SK-N-SH (cell line): ENCODE measurements at regions not wholly inside any gene's neighbourhood (a gene's known extent, or its start where the extent isn't known, plus 50 kb on each side); places are given as distances from the start of the nearest gene placed in this dataset.

Experiments used
- CTCF ChIA-PET: fragments of 300-600, 350-600 bp; formaldehyde crosslinking; extraction: SDS; loops from one replicate; lab custom pipeline; 2021; lab: Yijun Ruan, JAX
- POLR2A ChIA-PET: fragments of 350-600 bp; sonication (Branson Sonifier 250); formaldehyde crosslinking; extraction: SDS; loops from one replicate; lab custom pipeline; 2020; ENCODE audit warnings: antibody characterized with exemption, inconsistent platforms; lab: Yijun Ruan, JAX
- DNase-seq: peaks from one replicate; pipeline ENCODE4 v3.0.0; 2012
- H2AFZ ChIP-seq: fragments of 200-600 bp; sonication (generic); 2 replicates; pipeline ENCODE4 v1.8.1; 2016; ENCODE audit warnings: antibody characterized with exemption, mild to moderate bottlenecking, low read depth
- H3F3A ChIP-seq: fragments of 200-600 bp; sonication (generic); replicated peaks from 2 replicates; pipeline ENCODE3; 2016; ENCODE audit warnings: antibody characterized with exemption, mild to moderate bottlenecking; ENCODE audit not compliant: insufficient read depth
- H3K27ac ChIP-seq, 2 experiments: fragments of 200-500 bp in 1 of 2; fragments of 200-600 bp in 1 of 2; sonication (Bioruptor generic) in 1 of 2; sonication (generic), shearing (Covaris generic) in 1 of 2; 2 replicates each; pipeline versions ENCODE4 v1.5.1 to v1.6.1; 2014 to 2016; ENCODE audit warnings: low read depth in 2 of 2, inconsistent platforms in 1 of 2, low read length in 1 of 2, mild to moderate bottlenecking in 1 of 2, mixed read lengths in 1 of 2
- H3K27me3 ChIP-seq: fragments of 200-600 bp; sonication (generic), shearing (Covaris generic); 2 replicates; pipeline ENCODE4 v1.6.1; 2016; ENCODE audit warnings: mixed run types; ENCODE audit not compliant: insufficient read depth
- H3K36me3 ChIP-seq, 2 experiments: fragments of 200-500 bp in 1 of 2; fragments of 200-600 bp in 1 of 2; sonication (Bioruptor generic) in 1 of 2; sonication (generic) in 1 of 2; replicated peaks in 1 of 2; 2 replicates each; pipeline versions ENCODE3 to v1.5.1; 2014 to 2016; ENCODE audit warnings: low read length in 1 of 2, mild to moderate bottlenecking in 1 of 2; ENCODE audit not compliant: insufficient read depth in 2 of 2, control insufficient read depth in 1 of 2
- H3K4me1 ChIP-seq, 2 experiments: fragments of 200-500 bp in 1 of 2; fragments of 200-600 bp in 1 of 2; sonication (Bioruptor generic) in 1 of 2; sonication (generic), shearing (Covaris generic) in 1 of 2; 2 replicates each; pipeline versions ENCODE4 v1.5.1 to v1.6.1; 2014 to 2016; ENCODE audit warnings: low read depth in 1 of 2, low read length in 1 of 2, mixed run types in 1 of 2; ENCODE audit not compliant: insufficient read depth in 2 of 2, control insufficient read depth in 1 of 2
- H3K4me2 ChIP-seq: fragments of 200-600 bp; sonication (generic), shearing (Covaris generic); 2 replicates; pipeline ENCODE4 v1.6.1; 2017; ENCODE audit warnings: mixed run types
- H3K4me3 ChIP-seq, 2 experiments: fragments of 200-500 bp in 1 of 2; fragments of 200-600 bp in 1 of 2; sonication (Bioruptor generic) in 1 of 2; sonication (generic), shearing (Covaris generic) in 1 of 2; 2 replicates each; pipeline versions ENCODE4 v1.5.1 to v1.8.1; 2014 to 2016; ENCODE audit warnings: low read depth in 2 of 2, inconsistent platforms in 1 of 2, low read length in 1 of 2, mild to moderate bottlenecking in 1 of 2, mixed read lengths in 1 of 2, moderate library complexity in 1 of 2
- H3K79me2 ChIP-seq: fragments of 200-600 bp; sonication (generic); 2 replicates; pipeline ENCODE4 v1.8.1; 2017; ENCODE audit warnings: mild to moderate bottlenecking; ENCODE audit not compliant: insufficient read depth
- H3K9ac ChIP-seq: fragments of 200-600 bp; sonication (generic); 2 replicates; pipeline ENCODE4 v1.6.1; 2017; ENCODE audit warnings: mixed run types
- H3K9me2 ChIP-seq: fragments of 200-600 bp; sonication (generic); 2 replicates; pipeline ENCODE4 v1.6.1; 2017; ENCODE audit warnings: mixed run types
- H3K9me3 ChIP-seq: fragments of 200-600 bp; sonication (generic); 2 replicates; pipeline ENCODE4 v1.6.1; 2017; ENCODE audit warnings: mixed run types, mild to moderate bottlenecking, moderate library complexity
- H4K20me1 ChIP-seq: fragments of 200-600 bp; sonication (generic); 2 replicates; pipeline ENCODE4 v1.6.1; 2017; ENCODE audit warnings: mild to moderate bottlenecking, mixed run types; ENCODE audit not compliant: insufficient read depth
- CHD2 ChIP-seq: fragments of 150-350 bp; IDR thresholded peaks from 2 replicates; pipeline ENCODE4 v1.6.1; 2018; ENCODE audit warnings: low read length; ENCODE audit not compliant: partially characterized antibody
- ELF1 ChIP-seq: IDR thresholded peaks from 2 replicates; pipeline ENCODE4 v1.4.0; 2012
- JUND ChIP-seq: IDR thresholded peaks from 2 replicates; pipeline ENCODE4 v1.4.0; 2012
- MXI1 ChIP-seq: IDR thresholded peaks from 2 replicates; pipeline ENCODE4 v1.6.1; 2012; ENCODE audit warnings: mild to moderate bottlenecking, low read depth, low read length, improper control_type of control experiment
- NFIC ChIP-seq: IDR thresholded peaks from 2 replicates; pipeline ENCODE4 v1.4.0; 2012; ENCODE audit warnings: borderline replicate concordance
- NRF1 ChIP-seq: IDR thresholded peaks from 2 replicates; pipeline ENCODE4 v1.6.1; 2012; ENCODE audit warnings: low read depth, mild to moderate bottlenecking, low read length
- POLR2AphosphoS5 ChIP-seq: IDR thresholded peaks from 2 replicates; pipeline ENCODE4 v1.6.1; 2012; ENCODE audit warnings: low read depth, low read length
- RAD21 ChIP-seq: IDR thresholded peaks from 2 replicates; pipeline ENCODE4 v1.6.1; 2012; ENCODE audit warnings: mild to moderate bottlenecking, low read length
- RXRA ChIP-seq: IDR thresholded peaks from 2 replicates; pipeline ENCODE4 v1.4.0; 2012; ENCODE audit warnings: low read depth, mild to moderate bottlenecking, borderline replicate concordance
- SIN3A ChIP-seq: IDR thresholded peaks from 2 replicates; pipeline ENCODE4 v1.6.1; 2012; ENCODE audit warnings: low read depth, mild to moderate bottlenecking, low read length, moderate library complexity, borderline replicate concordance
- YY1 ChIP-seq: IDR thresholded peaks from 2 replicates; pipeline ENCODE4 v1.4.0; 2012; ENCODE audit warnings: low read depth, mild to moderate bottlenecking
- whole genome bisulfite sequencing: methylation state at CpG from one replicate; pipeline ENCODE4 v1.1.6; 2017; ENCODE audit warnings: low lambda C conversion rate; 5-methylcytosine and 5-hydroxymethylcytosine counted together
- TF ChIP-seq, protein P1 (sequence below): IDR thresholded peaks from 2 replicates; pipeline ENCODE4 v1.4.0; 2012; ENCODE audit warnings: low read depth
- TF ChIP-seq, protein P2 (sequence below): IDR thresholded peaks from 2 replicates; pipeline ENCODE4 v1.6.1; 2012; ENCODE audit warnings: mild to moderate bottlenecking, low read depth, low read length, moderate library complexity
- TF ChIP-seq, protein P3 (sequence below): IDR thresholded peaks from 2 replicates; pipeline ENCODE4 v1.4.0; 2012; ENCODE audit warnings: low read depth, borderline replicate concordance
- TF ChIP-seq, protein P4 (sequence below): IDR thresholded peaks from 2 replicates; pipeline ENCODE4; 2012

DNA sequence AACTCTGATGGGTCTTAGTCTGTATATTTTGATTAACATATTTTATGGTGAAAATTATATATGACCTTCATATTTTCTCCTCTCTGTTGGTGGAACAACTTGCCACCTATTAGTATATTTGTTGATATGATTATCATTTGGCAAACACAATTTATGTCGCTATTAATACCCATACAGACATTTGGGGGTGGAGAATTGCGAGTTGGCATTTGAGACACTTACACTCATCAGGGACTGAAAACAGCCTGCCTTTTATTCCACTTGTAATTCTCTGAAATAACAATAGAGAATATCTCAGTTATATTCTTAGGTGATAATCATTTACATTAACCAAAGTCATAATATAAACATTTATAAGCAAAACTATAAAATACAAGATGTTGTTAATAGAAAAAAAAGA lies 100.5 kb upstream of the RGS18 start (continued):
- no peak for TF ChIP-seq NRF1
- TF ChIP-seq NFIC = no peak
- no peak for TF ChIP-seq MXI1
- TF ChIP-seq, all 33 proteins: peak for 0

DNA sequence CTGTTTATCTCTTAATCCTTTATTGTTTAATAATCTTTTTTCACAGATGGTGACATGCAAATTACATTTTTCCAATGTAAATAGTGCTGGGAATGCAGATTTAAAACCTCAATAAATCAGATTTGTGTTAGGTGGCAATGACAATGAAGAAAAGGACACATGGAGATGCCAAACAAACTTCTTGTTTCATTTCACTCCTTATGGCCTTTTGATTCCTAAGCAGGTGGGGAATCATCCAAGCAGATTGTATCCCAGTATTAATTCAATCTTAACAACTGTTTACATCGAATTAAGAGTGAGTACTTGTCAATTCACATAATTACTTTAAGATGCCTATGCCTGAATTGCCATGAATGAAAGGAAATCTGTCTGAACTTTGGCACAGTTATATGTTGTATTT lies 98.9 kb upstream of the RGS18 start:
- ChIA-PET CTCF (interaction anchor here (0.9 kb wide), 1 partner anchor 18 kb away, joined by 3 read pairs; no protein-coding TSS in a partner anchor), POLR2A (no interaction called here)
- WGBS = 0% methylated on average over 1 of the region's 1 CpG

More for the DNA sequence above, 98.9 kb upstream of the RGS18 start:
- no peaks in the 10 kb centered on the region for H3F3A ChIP-seq
- H3K36me3 ChIP-seq = no peaks in the 10 kb centered on the region
- no peak overlapping the region for H3K4me2 ChIP-seq
- no peaks in the 10 kb centered on the region for H3K9me3 ChIP-seq
- no peaks in the 10 kb centered on the region; the same call in 1 of the 2 replicates for H3K27me3 ChIP-seq
- no peak for DNase-seq
- H3K9ac ChIP-seq = no peak overlapping the region
- no peaks in the 10 kb centered on the region; the same call in 1 of the 2 replicates for H3K9me2 ChIP-seq
- TF ChIP-seq POLR2AphosphoS5 (no peak), CHD2 (no peak), NFIC (no peak), YY1 (no peak), ELF1 (no peak), RAD21 (no peak), RXRA (no peak), SIN3A (no peak), JUND (no peak)
- TF ChIP-seq, protein P1, sequence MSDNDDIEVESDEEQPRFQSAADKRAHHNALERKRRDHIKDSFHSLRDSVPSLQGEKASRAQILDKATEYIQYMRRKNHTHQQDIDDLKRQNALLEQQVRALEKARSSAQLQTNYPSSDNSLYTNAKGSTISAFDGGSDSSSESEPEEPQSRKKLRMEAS = no peak
- TF ChIP-seq, protein P2, sequence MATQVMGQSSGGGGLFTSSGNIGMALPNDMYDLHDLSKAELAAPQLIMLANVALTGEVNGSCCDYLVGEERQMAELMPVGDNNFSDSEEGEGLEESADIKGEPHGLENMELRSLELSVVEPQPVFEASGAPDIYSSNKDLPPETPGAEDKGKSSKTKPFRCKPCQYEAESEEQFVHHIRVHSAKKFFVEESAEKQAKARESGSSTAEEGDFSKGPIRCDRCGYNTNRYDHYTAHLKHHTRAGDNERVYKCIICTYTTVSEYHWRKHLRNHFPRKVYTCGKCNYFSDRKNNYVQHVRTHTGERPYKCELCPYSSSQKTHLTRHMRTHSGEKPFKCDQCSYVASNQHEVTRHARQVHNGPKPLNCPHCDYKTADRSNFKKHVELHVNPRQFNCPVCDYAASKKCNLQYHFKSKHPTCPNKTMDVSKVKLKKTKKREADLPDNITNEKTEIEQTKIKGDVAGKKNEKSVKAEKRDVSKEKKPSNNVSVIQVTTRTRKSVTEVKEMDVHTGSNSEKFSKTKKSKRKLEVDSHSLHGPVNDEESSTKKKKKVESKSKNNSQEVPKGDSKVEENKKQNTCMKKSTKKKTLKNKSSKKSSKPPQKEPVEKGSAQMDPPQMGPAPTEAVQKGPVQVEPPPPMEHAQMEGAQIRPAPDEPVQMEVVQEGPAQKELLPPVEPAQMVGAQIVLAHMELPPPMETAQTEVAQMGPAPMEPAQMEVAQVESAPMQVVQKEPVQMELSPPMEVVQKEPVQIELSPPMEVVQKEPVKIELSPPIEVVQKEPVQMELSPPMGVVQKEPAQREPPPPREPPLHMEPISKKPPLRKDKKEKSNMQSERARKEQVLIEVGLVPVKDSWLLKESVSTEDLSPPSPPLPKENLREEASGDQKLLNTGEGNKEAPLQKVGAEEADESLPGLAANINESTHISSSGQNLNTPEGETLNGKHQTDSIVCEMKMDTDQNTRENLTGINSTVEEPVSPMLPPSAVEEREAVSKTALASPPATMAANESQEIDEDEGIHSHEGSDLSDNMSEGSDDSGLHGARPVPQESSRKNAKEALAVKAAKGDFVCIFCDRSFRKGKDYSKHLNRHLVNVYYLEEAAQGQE = no peak
- TF ChIP-seq, protein P3, sequence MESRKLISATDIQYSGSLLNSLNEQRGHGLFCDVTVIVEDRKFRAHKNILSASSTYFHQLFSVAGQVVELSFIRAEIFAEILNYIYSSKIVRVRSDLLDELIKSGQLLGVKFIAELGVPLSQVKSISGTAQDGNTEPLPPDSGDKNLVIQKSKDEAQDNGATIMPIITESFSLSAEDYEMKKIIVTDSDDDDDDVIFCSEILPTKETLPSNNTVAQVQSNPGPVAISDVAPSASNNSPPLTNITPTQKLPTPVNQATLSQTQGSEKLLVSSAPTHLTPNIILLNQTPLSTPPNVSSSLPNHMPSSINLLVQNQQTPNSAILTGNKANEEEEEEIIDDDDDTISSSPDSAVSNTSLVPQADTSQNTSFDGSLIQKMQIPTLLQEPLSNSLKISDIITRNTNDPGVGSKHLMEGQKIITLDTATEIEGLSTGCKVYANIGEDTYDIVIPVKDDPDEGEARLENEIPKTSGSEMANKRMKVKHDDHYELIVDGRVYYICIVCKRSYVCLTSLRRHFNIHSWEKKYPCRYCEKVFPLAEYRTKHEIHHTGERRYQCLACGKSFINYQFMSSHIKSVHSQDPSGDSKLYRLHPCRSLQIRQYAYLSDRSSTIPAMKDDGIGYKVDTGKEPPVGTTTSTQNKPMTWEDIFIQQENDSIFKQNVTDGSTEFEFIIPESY = no peak
- TF ChIP-seq, protein P4, sequence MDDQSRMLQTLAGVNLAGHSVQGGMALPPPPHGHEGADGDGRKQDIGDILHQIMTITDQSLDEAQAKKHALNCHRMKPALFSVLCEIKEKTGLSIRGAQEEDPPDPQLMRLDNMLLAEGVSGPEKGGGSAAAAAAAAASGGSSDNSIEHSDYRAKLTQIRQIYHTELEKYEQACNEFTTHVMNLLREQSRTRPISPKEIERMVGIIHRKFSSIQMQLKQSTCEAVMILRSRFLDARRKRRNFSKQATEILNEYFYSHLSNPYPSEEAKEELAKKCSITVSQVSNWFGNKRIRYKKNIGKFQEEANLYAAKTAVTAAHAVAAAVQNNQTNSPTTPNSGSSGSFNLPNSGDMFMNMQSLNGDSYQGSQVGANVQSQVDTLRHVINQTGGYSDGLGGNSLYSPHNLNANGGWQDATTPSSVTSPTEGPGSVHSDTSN = no peak
- H4K20me1 ChIP-seq = no peaks in the 10 kb centered on the region
- no peak overlapping the region for H3K4me3 ChIP-seq
- H3K27ac ChIP-seq = no peak overlapping the region
- H3K4me1 ChIP-seq = no peaks in the 10 kb centered on the region
- H3K79me2 ChIP-seq = no peaks in the 10 kb centered on the region
- no peak overlapping the region for H2AFZ ChIP-seq
